HG03108 (cell line): ENCODE measurements at regions not wholly inside any gene's neighbourhood (a gene's known extent, or its start where the extent isn't known, plus 50 kb on each side); places are given as distances from the start of the nearest gene placed in this dataset.
"Not testable (repeated sequence)": the region's sequence is repeated elsewhere in the genome, so short reads cannot be mapped to it uniquely, and the experiment has no call there.

Experiments
- ATAC-seq: cut with Tn5 transposase; IDR thresholded peaks from one replicate; pipeline ENCODE4 v1.9.1; 2021; ENCODE audit warnings: moderate library complexity; ENCODE audit not compliant: unreplicated experiment

DNA sequence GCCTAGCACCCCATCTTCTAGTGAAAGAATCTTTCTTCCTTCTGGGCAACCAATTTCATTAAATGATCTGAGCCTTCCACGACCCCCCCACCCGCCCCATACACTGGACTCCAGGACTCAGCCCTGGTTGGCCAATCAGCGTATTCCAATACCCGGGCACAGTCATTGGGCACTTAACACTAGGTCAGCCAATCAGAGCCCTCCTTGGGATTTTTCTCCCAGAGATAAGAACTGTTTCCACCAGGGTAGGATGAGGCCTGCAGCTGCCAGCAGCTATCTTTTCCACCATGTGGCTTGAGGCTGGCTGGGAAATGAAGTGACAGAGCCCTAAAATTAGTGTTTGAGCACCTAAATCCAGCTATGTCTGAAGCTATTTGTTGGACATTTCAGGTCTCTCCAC is 418.8 kb downstream of the BCOR start:
- no peak for ATAC-seq

- ATAC-seq = no peak
These were observed 418.1 kb downstream of the BCOR start for GRCh38 chrX:39679497-39680157.

DNA sequence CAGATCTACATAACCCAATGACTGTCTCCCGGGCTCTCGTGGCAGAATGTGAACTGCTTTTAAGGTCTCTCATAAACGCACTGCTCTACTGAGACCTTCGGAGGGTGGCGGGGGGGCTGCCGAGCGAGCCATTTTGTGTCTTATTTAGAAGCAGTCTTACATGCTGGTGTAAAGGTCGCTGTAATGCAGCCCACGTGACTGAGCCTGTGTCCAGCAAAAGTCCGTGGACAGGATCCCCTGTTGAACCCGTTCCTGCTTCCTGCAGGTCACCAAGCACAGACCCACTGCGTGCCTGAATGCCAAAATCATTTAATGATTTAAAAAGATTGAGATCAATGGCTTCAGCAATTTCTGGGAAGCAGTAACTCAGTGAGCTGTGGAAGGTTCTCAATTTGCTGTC is 415.9 kb downstream of the BCOR start:
- ATAC-seq = no peak

GRCh38 chrX:39682778-39683177 is 415.0 kb downstream of the BCOR start:
- no peak for ATAC-seq

GRCh38 chrX:39688219-39688575 is 409.6 kb downstream of the BCOR start:
- no peak for ATAC-seq

GRCh38 chrX:39688576-39689375 is 409.0 kb downstream of the BCOR start:
- no peak for ATAC-seq

DNA sequence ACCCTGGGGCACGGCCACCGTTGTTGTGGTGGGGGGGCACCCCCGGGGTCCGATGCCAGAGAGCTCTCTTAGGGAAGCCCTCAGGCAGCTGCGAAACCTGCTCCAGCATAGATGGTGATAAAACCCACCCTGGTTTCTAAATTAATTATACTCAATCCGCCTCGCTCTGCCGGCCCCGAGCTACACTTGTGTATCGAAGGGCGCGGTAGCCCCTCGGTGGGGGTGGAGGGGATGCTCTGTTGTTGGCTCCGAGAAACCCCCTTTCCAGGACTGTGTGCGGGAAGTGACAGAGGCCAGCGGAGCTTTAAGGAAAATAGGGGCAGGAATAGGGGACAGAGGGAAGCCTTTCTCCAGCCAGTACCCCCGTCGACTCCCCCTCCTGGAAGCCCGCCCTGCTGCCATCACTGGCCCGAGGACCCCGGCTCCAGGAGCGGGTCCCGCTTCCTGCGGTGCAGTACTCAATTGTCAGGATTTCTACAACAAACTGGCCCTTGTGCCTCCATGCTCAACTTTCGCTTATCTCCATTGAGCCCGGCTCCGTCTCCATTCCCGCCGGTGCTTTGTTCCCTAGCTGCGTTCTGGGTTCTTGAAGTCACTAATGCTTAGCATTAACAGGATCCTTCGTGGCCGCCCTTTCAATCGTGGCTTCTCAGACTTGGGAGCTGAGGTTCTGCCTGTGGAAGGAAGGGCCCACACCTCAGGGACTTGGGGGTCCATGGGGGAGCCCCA is 408.2 kb downstream of the BCOR start:
- no peak for ATAC-seq

- no peak for ATAC-seq
These were observed 407.0 kb downstream of the BCOR start for GRCh38 chrX:39690541-39691415.

- no peak for ATAC-seq
These were observed 406.0 kb downstream of the BCOR start for GRCh38 chrX:39691724-39692123.

DNA sequence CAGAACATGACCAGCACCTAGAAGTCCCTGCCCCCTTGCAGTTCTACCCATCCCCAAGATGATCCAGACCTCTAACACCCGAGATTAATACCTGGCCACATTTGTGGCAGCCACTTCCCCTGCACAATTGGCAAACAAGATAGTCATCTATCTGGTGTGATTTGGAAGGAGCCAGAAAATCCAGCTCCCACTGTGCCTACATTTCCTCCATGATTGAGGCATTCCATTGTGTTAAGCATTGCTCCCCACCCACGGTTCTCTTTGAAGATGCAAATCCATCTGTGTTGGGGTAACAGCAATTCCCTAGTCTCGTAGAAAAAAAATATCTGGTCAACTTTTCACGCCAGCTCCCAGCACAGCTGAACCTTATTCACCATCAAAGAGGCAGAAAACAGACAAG is 405.0 kb downstream of the BCOR start:
- no peak for ATAC-seq

- no peak for ATAC-seq
These were observed 404.5 kb downstream of the BCOR start for GRCh38 chrX:39693298-39693697.

- not testable (repeated sequence) for ATAC-seq
These were observed 395.1 kb downstream of the BCOR start for GRCh38 chrX:39702636-39703035.

GRCh38 chrX:39703307-39703706 is 394.5 kb downstream of the BCOR start:
- no peak for ATAC-seq

DNA sequence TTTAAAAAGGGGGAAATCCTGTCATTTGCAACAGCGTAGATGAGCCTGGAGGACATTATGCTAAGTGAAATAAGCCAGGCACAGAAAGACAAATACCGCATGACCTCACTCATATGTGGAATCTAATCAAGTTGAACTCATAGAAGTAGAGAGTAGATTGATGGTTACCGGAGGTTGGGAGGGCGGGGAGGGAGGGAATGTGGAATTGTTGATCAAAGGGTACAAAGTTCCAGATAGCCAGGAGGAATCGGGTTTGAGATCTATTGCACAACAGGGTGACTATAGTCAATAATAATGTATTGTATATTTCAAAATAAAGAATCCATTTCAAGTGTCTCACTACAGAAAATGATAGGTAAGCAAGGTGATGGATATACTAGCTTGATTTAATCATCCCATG is 393.2 kb downstream of the BCOR start:
- no peak for ATAC-seq

- ATAC-seq = no peak
These were observed 392.5 kb downstream of the BCOR start for GRCh38 chrX:39705290-39705689.

DNA sequence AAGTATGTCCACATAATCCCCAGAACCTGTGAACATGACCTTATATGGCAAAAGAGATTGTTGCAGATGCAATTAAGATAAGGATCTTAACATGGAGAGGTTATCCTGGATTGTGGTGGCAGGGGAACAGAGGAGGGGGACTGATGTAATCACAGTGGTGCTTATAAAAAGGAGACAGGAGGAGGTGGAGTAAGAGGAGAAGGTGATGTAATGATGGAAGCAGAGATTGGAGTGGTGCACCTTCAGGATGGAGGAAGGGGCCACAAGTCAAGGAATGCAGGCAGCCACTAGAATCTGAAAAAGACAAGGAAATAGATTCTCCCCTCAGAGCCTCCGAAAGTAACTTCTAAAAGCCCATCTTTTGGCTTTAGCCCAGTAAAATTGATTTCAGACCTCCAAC is 388.4 kb downstream of the BCOR start:
- ATAC-seq = no peak

DNA sequence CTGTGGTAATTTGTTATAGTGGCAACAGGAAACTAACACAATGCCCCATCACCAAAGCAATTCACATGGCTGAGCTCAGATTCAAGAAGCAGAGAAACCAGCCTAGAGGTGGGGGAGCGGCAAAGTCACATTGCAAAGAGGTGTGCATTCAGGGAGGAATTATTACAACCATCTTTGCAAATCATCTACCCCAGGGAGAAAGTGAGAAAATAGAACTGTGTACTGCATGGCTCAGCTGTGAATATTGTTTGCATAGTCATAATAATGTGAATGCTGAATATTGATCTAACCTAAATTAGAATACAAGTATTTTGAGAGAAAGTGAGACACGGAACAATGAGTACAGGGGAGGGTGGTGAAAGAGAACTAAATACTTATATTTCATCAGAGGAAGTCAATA is 387.9 kb downstream of the BCOR start:
- no peak for ATAC-seq

DNA sequence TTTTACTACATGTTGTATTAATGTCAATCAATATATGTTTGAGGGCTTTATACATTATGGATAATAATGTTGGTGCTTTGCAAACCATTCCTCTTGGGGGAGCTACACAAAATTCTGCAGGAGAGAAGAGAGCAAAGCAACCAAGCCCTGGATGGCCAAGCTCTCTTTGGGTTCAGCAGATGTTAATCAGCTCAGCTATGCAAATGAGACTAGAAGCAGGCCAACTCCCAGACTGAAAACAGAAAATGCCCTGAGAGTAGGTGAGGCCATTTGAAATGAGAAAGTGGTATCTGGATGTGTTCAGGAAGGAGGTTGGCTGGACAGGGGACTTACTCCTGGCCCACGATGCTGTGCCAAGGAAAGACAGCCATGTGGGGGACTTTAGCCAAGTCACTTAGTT is 387.0 kb downstream of the BCOR start:
- no peak for ATAC-seq

DNA sequence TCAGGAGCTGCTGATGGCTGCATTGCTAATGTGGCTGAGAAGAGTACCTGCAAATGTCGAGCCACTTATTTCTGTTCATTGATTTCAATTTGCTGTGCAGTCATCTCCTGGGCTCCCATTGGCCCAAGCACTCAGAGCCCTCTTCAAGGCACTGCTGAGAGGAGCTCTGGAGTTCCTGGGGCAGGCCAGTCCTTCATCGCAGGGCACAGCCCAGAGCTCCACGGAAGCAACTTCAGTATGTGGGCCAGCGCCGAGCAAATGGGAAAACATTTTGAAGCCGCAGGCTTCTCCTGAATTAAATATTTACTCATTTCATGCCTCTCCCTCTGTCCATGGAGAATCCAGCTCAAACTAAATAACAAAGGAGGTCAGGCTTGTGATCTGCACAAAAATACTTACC is 383.3 kb downstream of the BCOR start:
- ATAC-seq = no peak

GRCh38 chrX:39716401-39716800 is 381.4 kb downstream of the BCOR start:
- no peak for ATAC-seq
